ENCODE measurements at regions not wholly inside any gene's neighbourhood (a gene's known extent, or its start where the extent isn't known, plus 50 kb on each side); places are given as distances from the start of the nearest gene placed in this dataset.

DNA sequence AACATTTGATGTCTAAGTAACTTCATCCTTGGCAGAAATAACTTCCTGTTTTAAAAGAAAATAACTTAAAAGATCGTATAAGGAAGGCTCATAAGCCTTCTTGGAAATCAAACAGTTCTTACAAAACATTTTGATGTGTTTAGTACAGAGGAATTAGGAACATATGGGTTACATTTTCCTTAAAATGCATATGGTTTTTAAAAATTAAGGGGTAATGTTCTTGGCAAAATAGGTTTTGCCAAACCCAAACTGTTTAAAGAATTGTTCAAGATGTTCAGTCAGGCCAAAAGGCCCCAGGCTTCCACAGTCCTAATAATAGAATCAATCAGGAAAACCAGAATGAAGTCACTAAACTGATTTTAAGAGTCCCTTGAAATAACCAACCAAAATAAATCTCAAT, 142.7 kb upstream of the SLC35B3 start:
- no peak overlapping the region for H3K4me3 ChIP-seq (ENCODE audit: low read depth, low read length)
- H3K14ac ChIP-seq (ENCODE audit: low read length) = no peak overlapping the region
- no CpG with 5 or more reads among the region's 1 CpG for WGBS (ENCODE audit: extremely low coverage, insufficient coverage, insufficient read length)
- no peaks in the 10 kb centered on the region for H3K27me3 ChIP-seq (ENCODE audit: insufficient read depth, low read length)
- peaks cover 8 to 13% of the 10 kb centered on the region in 2 experiments for H3K4me1 ChIP-seq (ENCODE audit: control insufficient read depth in 1 of 2, insufficient read depth in 2 of 2, low read length in 2 of 2)
- H3K36me3 ChIP-seq (ENCODE audit: control insufficient read depth in 1 of 2, insufficient read depth in 2 of 2, low read length in 2 of 2) = no peaks in the 10 kb centered on the region
- H2AK5ac ChIP-seq (ENCODE audit: low read length) = no peak overlapping the region
- no peak overlapping the region for H3K18ac ChIP-seq (ENCODE audit: low read length)
- H4K91ac ChIP-seq (ENCODE audit: low read depth, low read length) = no peak overlapping the region
- H4K12ac ChIP-seq (ENCODE audit: low read depth, low read length) = no peak overlapping the region
- no peak overlapping the region for H2BK5ac ChIP-seq (ENCODE audit: low read depth, low read length, poor library complexity)
- H3K9me3 ChIP-seq (ENCODE audit: insufficient read depth, low read depth, low read length) = no peaks in the 10 kb centered on the region
- DNase-seq = no peak
- no peak overlapping the region for H4K8ac ChIP-seq (ENCODE audit: low read depth, low read length)
- H3K9ac ChIP-seq (ENCODE audit: low read length) = no peak overlapping the region
- no peak overlapping the region for H3K4ac ChIP-seq (ENCODE audit: low read depth, low read length)
- H2BK120ac ChIP-seq (ENCODE audit: insufficient read depth, low read length, poor library complexity) = no peak overlapping the region
- H3K23ac ChIP-seq (ENCODE audit: low read length) = no peak overlapping the region
- H3K4me2 ChIP-seq (ENCODE audit: low read length) = no peak overlapping the region
- no peak overlapping the region for H2AFZ ChIP-seq (ENCODE audit: insufficient read depth, low read length, poor library complexity)
- H2BK12ac ChIP-seq (ENCODE audit: low read length) = no peak overlapping the region
- H3K79me1 ChIP-seq (ENCODE audit: low read length) = peaks cover 4% of the 10 kb centered on the region
- no peak overlapping the region for H3K27ac ChIP-seq (ENCODE audit: low read depth, low read length)
- H3K79me2 ChIP-seq (ENCODE audit: control insufficient read depth, insufficient read depth, low read length, poor library complexity) = no peaks in the 10 kb centered on the region

DNA sequence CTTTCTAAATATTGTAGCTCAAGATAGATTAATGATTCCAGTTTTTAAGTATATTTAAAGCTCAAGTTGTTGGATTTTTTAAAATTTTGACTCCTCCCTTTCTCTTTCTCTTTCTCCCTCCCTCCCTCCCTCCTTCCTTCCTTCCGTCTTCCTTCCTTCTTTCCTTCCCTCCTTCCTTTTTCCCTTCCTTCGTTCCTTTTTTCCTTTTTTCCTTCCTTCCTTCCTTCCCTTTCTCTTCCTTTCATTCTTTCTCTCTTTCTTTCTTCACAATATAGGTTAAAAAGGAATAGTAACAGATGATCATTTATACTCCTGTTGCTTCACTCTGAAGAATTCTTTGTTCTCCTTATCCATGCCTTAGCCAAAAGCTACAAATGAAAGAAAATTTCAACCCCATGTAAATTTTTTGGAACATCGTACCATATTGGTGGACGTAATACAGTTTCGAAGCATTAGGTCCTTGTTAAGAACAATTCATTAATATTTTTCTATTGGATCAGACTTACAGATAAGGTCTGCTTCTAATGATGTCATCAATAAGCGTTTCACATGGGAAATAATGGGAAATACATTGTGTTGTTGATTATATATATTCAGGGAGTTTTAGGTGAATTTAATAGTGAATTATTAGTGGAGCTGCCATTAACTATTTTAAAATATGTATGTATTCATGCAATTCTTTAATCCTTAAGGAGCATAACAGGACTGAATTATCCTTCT, 139.6 kb upstream of the SLC35B3 start:
- H2BK5ac ChIP-seq (ENCODE audit: low read depth, low read length, poor library complexity) = no peak overlapping the region
- H2BK120ac ChIP-seq (ENCODE audit: insufficient read depth, low read length, poor library complexity) = no peak overlapping the region
- H2AFZ ChIP-seq (ENCODE audit: insufficient read depth, low read length, poor library complexity) = no peak overlapping the region
- H3K36me3 ChIP-seq (ENCODE audit: control insufficient read depth in 1 of 2, insufficient read depth in 2 of 2, low read length in 2 of 2) = no peaks in the 10 kb centered on the region
- H3K79me1 ChIP-seq (ENCODE audit: low read length) = peaks cover 4% of the 10 kb centered on the region
- H4K91ac ChIP-seq (ENCODE audit: low read depth, low read length) = no peak overlapping the region
- no peak overlapping the region for H4K8ac ChIP-seq (ENCODE audit: low read depth, low read length)
- H3K27ac ChIP-seq (ENCODE audit: low read depth, low read length) = no peak overlapping the region
- no CpG with 5 or more reads among the region's 6 CpGs for WGBS (ENCODE audit: extremely low coverage, insufficient coverage, insufficient read length)
- no peak overlapping the region for H3K23ac ChIP-seq (ENCODE audit: low read length)
- no peak overlapping the region for H3K4ac ChIP-seq (ENCODE audit: low read depth, low read length)
- no peaks in the 10 kb centered on the region for H3K9me3 ChIP-seq (ENCODE audit: insufficient read depth, low read depth, low read length)
- no peak overlapping the region for H4K12ac ChIP-seq (ENCODE audit: low read depth, low read length)
- H2BK12ac ChIP-seq (ENCODE audit: low read length) = no peak overlapping the region
- H3K27me3 ChIP-seq (ENCODE audit: insufficient read depth, low read length) = no peaks in the 10 kb centered on the region
- H3K9ac ChIP-seq (ENCODE audit: low read length) = no peak overlapping the region
- H3K18ac ChIP-seq (ENCODE audit: low read length) = no peak overlapping the region
- H3K14ac ChIP-seq (ENCODE audit: low read length) = no peak overlapping the region
- no peak overlapping the region for H3K4me3 ChIP-seq (ENCODE audit: low read depth, low read length)
- no peak overlapping the region for H2AK5ac ChIP-seq (ENCODE audit: low read length)
- no peak for DNase-seq
- H3K4me1 ChIP-seq (ENCODE audit: control insufficient read depth in 1 of 2, insufficient read depth in 2 of 2, low read length in 2 of 2) = peaks cover 8% of the 10 kb centered on the region in 2 experiments
- no peaks in the 10 kb centered on the region for H3K79me2 ChIP-seq (ENCODE audit: control insufficient read depth, insufficient read depth, low read length, poor library complexity)
- H3K4me2 ChIP-seq (ENCODE audit: low read length) = no peak overlapping the region

DNA sequence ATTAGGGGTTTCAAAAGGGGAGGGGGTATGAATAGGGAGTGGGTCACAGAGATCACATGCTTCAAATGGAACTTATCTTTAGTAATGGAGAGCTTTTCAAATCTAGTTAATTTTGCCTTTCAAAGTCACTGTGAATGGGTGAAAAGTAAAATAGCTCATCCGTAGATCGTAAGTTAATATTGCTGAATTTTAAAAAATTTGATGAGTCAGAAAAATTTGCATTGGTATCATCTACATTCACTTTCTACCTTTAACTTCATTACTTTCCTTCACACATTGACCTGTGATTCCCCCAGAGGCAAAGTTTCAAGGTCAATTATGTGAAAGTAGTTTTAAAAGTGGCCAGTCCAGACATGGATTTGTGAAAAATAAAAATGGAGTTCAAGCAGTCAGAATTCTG, 139.0 kb upstream of the SLC35B3 start:
- H4K8ac ChIP-seq (ENCODE audit: low read depth, low read length) = no peak overlapping the region
- no peak overlapping the region for H2BK5ac ChIP-seq (ENCODE audit: low read depth, low read length, poor library complexity)
- no peak overlapping the region for H3K4me2 ChIP-seq (ENCODE audit: low read length)
- H3K79me2 ChIP-seq (ENCODE audit: control insufficient read depth, insufficient read depth, low read length, poor library complexity) = no peaks in the 10 kb centered on the region
- H3K27me3 ChIP-seq (ENCODE audit: insufficient read depth, low read length) = no peaks in the 10 kb centered on the region
- H4K12ac ChIP-seq (ENCODE audit: low read depth, low read length) = no peak overlapping the region
- H2AK5ac ChIP-seq (ENCODE audit: low read length) = no peak overlapping the region
- no peak overlapping the region for H2AFZ ChIP-seq (ENCODE audit: insufficient read depth, low read length, poor library complexity)
- no peaks in the 10 kb centered on the region for H3K36me3 ChIP-seq (ENCODE audit: control insufficient read depth in 1 of 2, insufficient read depth in 2 of 2, low read length in 2 of 2)
- no peak overlapping the region for H3K27ac ChIP-seq (ENCODE audit: low read depth, low read length)
- WGBS (ENCODE audit: extremely low coverage, insufficient coverage, insufficient read length) = no CpG with 5 or more reads among the region's 2 CpGs
- H3K4ac ChIP-seq (ENCODE audit: low read depth, low read length) = no peak overlapping the region
- no peak overlapping the region for H3K23ac ChIP-seq (ENCODE audit: low read length)
- H3K9me3 ChIP-seq (ENCODE audit: insufficient read depth, low read depth, low read length) = no peaks in the 10 kb centered on the region
- no peak overlapping the region for H3K9ac ChIP-seq (ENCODE audit: low read length)
- no peak overlapping the region for H3K18ac ChIP-seq (ENCODE audit: low read length)
- H2BK12ac ChIP-seq (ENCODE audit: low read length) = no peak overlapping the region
- peaks cover 3 to 5% of the 10 kb centered on the region in 2 experiments for H3K4me1 ChIP-seq (ENCODE audit: control insufficient read depth in 1 of 2, insufficient read depth in 2 of 2, low read length in 2 of 2)
- DNase-seq = no peak
- no peak overlapping the region for H3K4me3 ChIP-seq (ENCODE audit: low read depth, low read length)
- H4K91ac ChIP-seq (ENCODE audit: low read depth, low read length) = no peak overlapping the region
- no peak overlapping the region for H2BK120ac ChIP-seq (ENCODE audit: insufficient read depth, low read length, poor library complexity)
- H3K79me1 ChIP-seq (ENCODE audit: low read length) = peaks cover 2% of the 10 kb centered on the region
- no peak overlapping the region for H3K14ac ChIP-seq (ENCODE audit: low read length)

- Histone ChIP-seq H3K14ac (ENCODE audit: low read length) (no peak overlapping the region), H3K79me1 (ENCODE audit: low read length) (no peaks in the 10 kb centered on the region), H4K12ac (ENCODE audit: low read depth, low read length) (no peak overlapping the region), H2BK5ac (ENCODE audit: low read depth, low read length, poor library complexity) (no peak overlapping the region), H3K4me2 (ENCODE audit: low read length) (no peak overlapping the region), H3K4me3 (ENCODE audit: low read depth, low read length) (no peak overlapping the region), H2BK12ac (ENCODE audit: low read length) (no peak overlapping the region), H3K9me3 (ENCODE audit: insufficient read depth, low read depth, low read length) (no peaks in the 10 kb centered on the region), H3K27ac (ENCODE audit: low read depth, low read length) (no peak overlapping the region), H3K79me2 (ENCODE audit: control insufficient read depth, insufficient read depth, low read length, poor library complexity) (no peaks in the 10 kb centered on the region), H3K9ac (ENCODE audit: low read length) (no peak overlapping the region), H3K4ac (ENCODE audit: low read depth, low read length) (no peak overlapping the region), H4K91ac (ENCODE audit: low read depth, low read length) (no peak overlapping the region), H4K8ac (ENCODE audit: low read depth, low read length) (no peak overlapping the region), H2BK120ac (ENCODE audit: insufficient read depth, low read length, poor library complexity) (no peak overlapping the region), H2AFZ (ENCODE audit: insufficient read depth, low read length, poor library complexity) (no peak overlapping the region), H3K18ac (ENCODE audit: low read length) (no peak overlapping the region), H3K27me3 (ENCODE audit: insufficient read depth, low read length) (no peaks in the 10 kb centered on the region), H2AK5ac (ENCODE audit: low read length) (no peak overlapping the region), H3K36me3 (ENCODE audit: control insufficient read depth in 1 of 2, insufficient read depth in 2 of 2, low read length in 2 of 2) (no peaks in the 10 kb centered on the region), H3K4me1 (ENCODE audit: control insufficient read depth in 1 of 2, insufficient read depth in 2 of 2, low read length in 2 of 2) (peaks cover 0 to 4% of the 10 kb centered on the region in 2 experiments), H3K23ac (ENCODE audit: low read length) (no peak overlapping the region)
- DNase-seq = no peak
- WGBS (ENCODE audit: extremely low coverage, insufficient coverage, insufficient read length) = no CpG with 5 or more reads among the region's 6 CpGs
Measured at GRCh38 chr6:8570256-8570920, 135.0 kb upstream of the SLC35B3 start.
